RPMI7951 (cell line): ENCODE measurements at regions not wholly inside any gene's neighbourhood (a gene's known extent, or its start where the extent isn't known, plus 50 kb on each side); places are given as distances from the start of the nearest gene placed in this dataset.
"Not testable (repeated sequence)": the region's sequence is repeated elsewhere in the genome, so short reads cannot be mapped to it uniquely, and the experiment has no call there.

Experiments
- DNase-seq: peaks from one replicate; pipeline ENCODE4 v3.0.0-alpha.2; 2012; ENCODE audit warnings: low read depth

GRCh38 chr12:11978726-11979384 is 91.9 kb upstream of the BCL2L14 start:
- peak; percentile 49 for DNase-seq

GRCh38 chr12:11980115-11980514 is 90.6 kb upstream of the BCL2L14 start:
- DNase-seq = no peak

DNA sequence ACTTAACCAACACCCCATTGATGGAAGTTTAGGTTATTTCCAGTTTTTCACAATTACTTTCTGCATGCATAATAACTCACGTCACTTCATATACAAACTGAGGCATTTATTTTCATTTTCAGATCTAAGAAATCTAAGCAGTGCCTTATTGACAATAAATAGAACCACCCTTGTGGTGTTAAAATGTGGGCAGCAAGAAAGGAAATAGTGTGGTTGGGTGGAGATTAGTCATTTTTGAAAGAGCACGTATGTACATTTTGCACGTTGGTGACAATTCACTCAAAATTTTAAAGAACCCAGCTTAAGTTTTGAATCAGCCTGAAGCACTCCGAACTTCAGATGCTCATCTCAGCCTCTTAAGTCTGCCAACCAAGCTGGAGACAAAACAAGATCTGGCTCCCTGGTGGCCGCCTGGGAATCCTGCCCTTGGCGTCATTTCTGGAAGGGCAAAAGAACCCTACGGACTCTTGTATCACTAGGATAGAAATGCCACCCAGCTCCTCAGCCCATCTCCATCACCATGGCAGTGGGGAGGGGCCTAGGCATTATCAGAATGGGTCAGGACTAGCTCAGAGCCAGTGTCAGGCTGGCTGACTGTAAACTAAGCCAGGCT is 89.5 kb upstream of the BCL2L14 start:
- DNase-seq = peak; percentile 75

DNA sequence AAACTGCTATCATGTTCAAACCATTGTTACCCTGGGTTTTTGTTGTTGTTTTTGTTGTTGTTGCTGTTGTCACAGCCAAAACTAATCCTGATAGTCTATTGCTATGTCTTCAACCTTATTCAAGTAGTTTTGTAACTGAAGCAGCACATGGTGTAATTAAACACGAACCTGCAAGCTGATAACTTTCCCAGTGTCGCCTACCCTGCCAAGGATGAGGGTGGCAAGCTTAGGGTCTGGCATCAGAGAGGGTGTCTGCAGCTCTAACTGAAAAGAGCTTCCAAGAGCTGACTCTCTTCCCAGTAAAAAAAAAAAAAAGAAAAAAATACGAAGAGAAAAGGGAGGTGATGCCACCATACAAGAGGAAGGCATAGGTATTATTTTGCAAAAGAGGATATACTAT is 86.3 kb upstream of the BCL2L14 start:
- no peak for DNase-seq

GRCh38 chr12:11986165-11986564 is 84.6 kb upstream of the BCL2L14 start:
- no peak for DNase-seq

- DNase-seq = no peak
These were observed 82.8 kb upstream of the BCL2L14 start for GRCh38 chr12:11987901-11988300.

- DNase-seq = peak; percentile 89
These were observed 79.1 kb upstream of the BCL2L14 start for GRCh38 chr12:11991604-11992003.

- DNase-seq = no peak
These were observed 78.2 kb upstream of the BCL2L14 start for GRCh38 chr12:11992515-11992914.

GRCh38 chr12:11998307-11998943 is 72.3 kb upstream of the BCL2L14 start:
- peak; percentile 57 for DNase-seq

- peak; percentile 44 for DNase-seq
These were observed 71.8 kb upstream of the BCL2L14 start for GRCh38 chr12:11998944-11999315.

GRCh38 chr12:12003609-12004008 is 67.1 kb upstream of the BCL2L14 start:
- DNase-seq = peak; percentile 71

DNA sequence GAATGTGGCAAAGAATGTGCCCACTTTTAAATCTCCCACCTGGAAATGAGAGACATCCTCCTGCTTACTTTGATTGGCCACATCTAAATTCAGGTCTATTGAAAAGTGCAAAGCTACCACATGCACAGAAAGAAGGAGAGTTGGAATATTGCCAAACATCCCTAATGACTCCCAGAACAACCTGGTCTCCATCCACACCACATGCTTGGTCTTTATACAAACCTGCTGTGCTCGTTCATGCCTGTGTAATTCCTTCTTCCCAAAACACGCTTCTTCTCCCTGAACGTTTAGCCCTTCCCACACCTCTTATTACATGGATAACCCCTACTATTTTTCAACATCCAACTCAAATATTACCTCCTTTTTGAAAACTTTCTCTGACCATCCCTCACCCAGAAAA is 66.2 kb upstream of the BCL2L14 start:
- DNase-seq = peak; percentile 15

GRCh38 chr12:12007001-12007712 is 63.6 kb upstream of the BCL2L14 start:
- peak; percentile 96 for DNase-seq

DNA sequence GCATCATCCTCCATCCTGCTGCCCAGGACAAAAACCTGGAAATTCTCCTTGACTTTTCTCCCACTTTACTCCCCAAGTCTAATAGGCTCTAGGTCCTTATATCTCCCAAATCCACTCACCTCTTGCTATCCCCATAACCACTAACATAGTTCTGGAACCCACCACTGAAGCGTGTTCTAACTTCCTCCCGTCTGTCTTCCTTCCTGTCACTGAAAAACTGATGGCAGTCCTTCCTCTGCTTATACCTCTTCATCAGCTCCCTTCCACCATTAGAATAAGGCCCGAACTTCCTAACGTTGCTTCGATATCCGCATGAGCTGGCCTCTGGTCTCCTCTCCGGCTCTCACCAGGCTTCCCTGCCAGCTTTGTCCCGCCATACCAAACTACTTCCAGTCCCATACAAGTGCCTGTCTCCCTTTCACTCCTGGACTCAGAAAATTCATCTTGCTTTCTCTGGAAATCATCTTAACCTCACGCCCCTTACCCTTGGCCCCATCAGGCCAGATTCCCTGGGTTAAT is 63.0 kb upstream of the BCL2L14 start:
- no peak for DNase-seq

DNA sequence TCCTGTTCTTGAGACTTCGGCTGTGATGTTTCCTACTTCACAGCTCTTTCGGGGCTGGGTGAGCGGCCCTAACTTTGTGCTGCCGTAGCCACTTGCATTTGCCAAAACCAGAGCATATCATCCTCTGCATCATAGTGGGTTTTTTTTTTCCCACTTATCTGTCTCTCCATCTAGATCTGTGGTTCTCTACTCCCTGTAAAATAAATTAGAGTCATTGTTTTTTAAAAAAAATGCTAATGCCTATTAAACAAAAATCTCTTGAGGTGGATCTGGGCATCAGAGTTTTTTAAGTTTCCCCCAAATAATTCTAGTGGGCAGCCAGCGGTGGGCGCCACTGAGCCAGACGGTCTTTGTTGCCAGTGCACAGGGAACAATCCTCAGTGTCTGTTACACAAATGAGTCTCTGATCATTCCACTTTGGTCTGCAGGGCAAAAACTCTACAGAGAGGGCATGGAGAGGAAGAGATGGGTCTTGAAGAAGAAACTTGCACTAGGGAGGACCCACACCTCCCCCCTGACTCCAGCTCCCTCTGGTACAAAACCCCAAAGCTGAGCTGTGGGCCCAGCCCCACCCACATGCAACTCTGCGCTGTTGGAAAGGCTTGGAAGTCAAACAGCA is 62.4 kb upstream of the BCL2L14 start:
- peak; percentile 79 for DNase-seq

DNA sequence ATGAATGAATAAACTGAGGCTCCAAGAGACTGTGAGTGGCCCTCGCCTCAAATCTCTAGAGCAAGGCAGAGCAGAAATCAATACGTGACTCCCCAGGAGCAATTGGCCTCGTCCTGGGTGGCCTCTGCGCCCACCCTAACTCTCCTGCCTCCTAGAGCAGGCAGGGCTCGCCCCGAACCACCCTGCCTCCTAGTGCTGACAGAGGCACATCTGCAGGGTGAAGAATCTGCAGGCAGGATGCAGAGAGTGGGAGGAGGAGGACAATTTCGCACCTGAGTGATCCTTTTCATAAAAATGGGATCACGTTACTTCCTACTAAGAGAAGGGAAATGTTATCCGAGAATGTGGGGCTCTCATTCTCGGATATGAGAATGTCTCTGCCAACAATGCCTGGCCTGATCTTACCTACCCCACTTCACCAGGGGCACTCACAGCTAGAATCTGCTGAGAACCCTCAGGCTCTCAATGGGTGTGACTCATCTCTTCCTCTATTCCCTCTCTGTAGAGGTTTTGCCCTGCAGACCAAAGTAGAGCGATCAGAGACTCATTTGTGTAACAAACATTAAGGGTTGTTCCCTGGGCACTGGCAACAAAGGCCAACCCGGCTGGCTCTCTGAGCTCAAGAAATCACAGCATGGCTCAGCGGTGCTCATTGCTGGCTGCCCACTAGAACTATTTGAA is 61.7 kb upstream of the BCL2L14 start:
- DNase-seq = peak; percentile 96

DNA sequence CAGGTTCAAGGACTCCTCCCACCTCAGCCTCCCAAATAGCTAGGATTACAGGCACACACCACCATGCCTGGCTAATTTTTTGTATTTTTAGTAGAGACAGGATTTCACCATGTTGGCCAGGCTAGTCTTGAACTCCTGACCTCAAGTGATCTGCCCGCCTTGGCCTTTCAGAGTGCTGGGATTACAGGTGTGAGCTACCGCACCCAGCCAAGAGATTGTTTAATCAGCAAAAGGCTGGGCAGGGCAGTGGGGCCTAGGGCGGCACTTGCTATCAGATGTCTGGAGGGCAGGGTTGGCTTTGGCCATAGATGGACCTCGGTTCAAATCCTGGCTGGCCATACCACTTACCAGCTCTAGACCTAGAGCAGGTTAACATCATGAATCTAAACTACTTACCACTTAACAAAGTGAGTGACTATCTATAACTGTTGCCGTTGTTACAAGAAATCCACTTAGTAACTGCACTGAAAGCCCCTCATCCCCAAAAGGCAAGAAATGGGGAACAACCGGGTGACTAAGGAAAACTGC is 60.9 kb upstream of the BCL2L14 start:
- not testable (repeated sequence) for DNase-seq

DNA sequence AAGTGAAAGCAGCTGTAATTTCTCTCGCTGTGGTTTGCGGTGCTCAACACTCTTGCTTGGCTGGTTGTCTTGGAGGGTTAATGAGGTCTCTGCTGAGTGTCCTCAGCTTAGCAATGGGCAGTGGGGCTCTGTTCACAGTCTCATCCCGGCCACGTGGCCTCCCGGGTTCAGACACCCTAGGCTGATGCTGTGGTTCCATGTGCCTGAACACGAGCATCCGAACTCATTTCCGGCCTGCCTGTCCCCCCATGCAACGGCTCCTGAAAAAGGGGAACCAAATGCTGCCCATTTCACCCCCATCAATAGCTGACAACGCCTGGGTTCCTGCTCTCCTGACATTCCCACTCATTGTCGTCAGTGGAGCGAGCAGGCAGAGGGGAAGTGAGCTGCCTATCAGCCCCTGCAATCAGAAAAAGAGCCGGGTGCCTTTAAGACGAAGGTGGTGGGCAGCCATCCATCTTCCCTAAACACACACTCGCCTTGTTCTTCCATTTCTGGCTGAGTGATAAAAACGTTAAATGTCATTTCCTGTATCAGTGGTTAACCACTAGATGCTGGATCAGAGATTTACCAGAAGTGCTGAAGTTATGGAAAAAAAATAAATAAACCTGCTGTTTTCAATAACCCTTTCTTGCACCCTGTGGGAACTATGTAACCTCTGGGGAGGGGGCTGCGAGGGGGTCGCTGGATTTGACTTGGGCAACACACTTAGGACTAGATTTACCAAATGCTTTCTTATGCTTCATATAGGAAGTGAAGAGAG is 60.3 kb upstream of the BCL2L14 start:
- peak; percentile 93 for DNase-seq

GRCh38 chr12:12011880-12012260 is 58.9 kb upstream of the BCL2L14 start:
- DNase-seq = no peak

DNA sequence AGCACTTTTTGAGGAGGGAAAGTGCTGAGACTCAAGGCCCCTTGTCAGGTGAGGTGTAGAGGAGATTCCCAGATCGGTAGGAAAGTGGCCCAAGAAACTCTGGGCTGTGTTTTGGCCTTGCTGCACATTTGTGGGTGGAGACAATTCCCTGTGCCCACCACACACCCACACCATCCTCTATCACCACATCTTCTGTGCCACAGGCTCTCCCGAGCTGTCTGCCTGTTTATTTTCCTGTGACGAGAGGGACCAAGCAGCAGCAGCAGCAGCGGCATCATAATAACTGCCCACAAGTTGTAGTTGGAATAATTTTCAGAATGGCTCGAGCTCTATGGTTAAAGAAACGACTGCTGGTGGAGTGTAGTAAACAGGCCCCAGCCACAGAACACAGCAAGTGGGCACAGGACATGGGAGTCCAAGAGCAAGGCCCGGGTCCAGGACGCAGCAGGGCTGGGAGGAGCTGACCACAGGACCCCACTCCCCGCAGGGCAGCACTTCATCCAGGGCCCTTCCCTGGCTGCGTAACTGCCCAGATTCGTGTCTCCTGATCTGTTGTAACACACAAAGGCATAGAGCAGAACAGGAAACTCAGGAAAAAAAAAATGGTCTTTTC is 55.6 kb upstream of the BCL2L14 start:
- no peak for DNase-seq
